ENCODE measurements at regions not wholly inside any gene's neighbourhood (a gene's known extent, or its start where the extent isn't known, plus 50 kb on each side); places are given as distances from the start of the nearest gene placed in this dataset.
A peak's percentile ranks its signal among the peaks of the same experiment; 100 is the strongest.

GRCh38 chr17:20920095-20920814, 122.6 kb downstream of the USP22 start:
- H3K36me3 ChIP-seq (ENCODE audit: insufficient read depth, low read length): no peaks in the 10 kb centered on the region
- no peak for DNase-seq (ENCODE audit: low read depth, low spot score)
- H3K9ac ChIP-seq (ENCODE audit: insufficient read length): peak overlapping the region; percentile 45
- H3K9me3 ChIP-seq (ENCODE audit: low read depth, low read length): no peaks in the 10 kb centered on the region
- peak overlapping the region; percentile 94 for H3K27ac ChIP-seq
- no peak for TF ChIP-seq EZH2 (IDR thresholded peaks at IDR 0.05)
- no peak for TF ChIP-seq POLR2AphosphoS5 (IDR thresholded peaks at IDR 0.05; ENCODE audit: borderline replicate concordance, low read depth, low read length)
- TF ChIP-seq FOXP2 (optimal IDR thresholded peaks at IDR 0.05; ENCODE audit: control extremely low read depth, extremely low read length, insufficient read depth): no peak
- H3K4me3 ChIP-seq: peak overlapping the region; percentile 58; the same call in 1 of the 2 replicates

GRCh38 chr17:20920815-20921199, 122.0 kb downstream of the USP22 start:
- H3K36me3 ChIP-seq (ENCODE audit: insufficient read depth, low read length): no peaks in the 10 kb centered on the region
- H3K4me3 ChIP-seq: peak overlapping the region; percentile 58
- TF ChIP-seq POLR2AphosphoS5 (IDR thresholded peaks at IDR 0.05; ENCODE audit: borderline replicate concordance, low read depth, low read length) (no peak), EZH2 (IDR thresholded peaks at IDR 0.05) (no peak), FOXP2 (optimal IDR thresholded peaks at IDR 0.05; ENCODE audit: control extremely low read depth, extremely low read length, insufficient read depth) (no peak)
- H3K27ac ChIP-seq: peak overlapping the region; percentile 94
- no peak for DNase-seq (ENCODE audit: low read depth, low spot score)
- H3K9me3 ChIP-seq (ENCODE audit: low read depth, low read length): no peaks in the 10 kb centered on the region
- H3K9ac ChIP-seq (ENCODE audit: insufficient read length): peak overlapping the region; percentile 37

- no peaks in the 10 kb centered on the region for H3K9me3 ChIP-seq (ENCODE audit: low read depth, low read length)
- TF ChIP-seq POLR2AphosphoS5 (IDR thresholded peaks at IDR 0.05; ENCODE audit: borderline replicate concordance, low read depth, low read length) (no peak), FOXP2 (optimal IDR thresholded peaks at IDR 0.05; ENCODE audit: control extremely low read depth, extremely low read length, insufficient read depth) (no peak), EZH2 (IDR thresholded peaks at IDR 0.05) (no peak)
- H3K9ac ChIP-seq (ENCODE audit: insufficient read length): no peak overlapping the region
- DNase-seq (ENCODE audit: low read depth, low spot score): no peak
- no peak overlapping the region for H3K27ac ChIP-seq
- H3K4me3 ChIP-seq: no peak overlapping the region
- no peaks in the 10 kb centered on the region for H3K36me3 ChIP-seq (ENCODE audit: insufficient read depth, low read length)
Observed at GRCh38 chr17:20922128-20922670, 120.6 kb downstream of the USP22 start.

GRCh38 chr17:20924306-20924705, 118.5 kb downstream of the USP22 start:
- H3K27ac ChIP-seq: no peak overlapping the region
- H3K4me3 ChIP-seq: no peak overlapping the region
- H3K9ac ChIP-seq (ENCODE audit: insufficient read length): no peak overlapping the region
- H3K9me3 ChIP-seq (ENCODE audit: low read depth, low read length): no peaks in the 10 kb centered on the region
- TF ChIP-seq POLR2AphosphoS5 (IDR thresholded peaks at IDR 0.05; ENCODE audit: borderline replicate concordance, low read depth, low read length) (no peak), EZH2 (IDR thresholded peaks at IDR 0.05) (no peak), FOXP2 (optimal IDR thresholded peaks at IDR 0.05; ENCODE audit: control extremely low read depth, extremely low read length, insufficient read depth) (no peak)
- DNase-seq (ENCODE audit: low read depth, low spot score): no peak
- H3K36me3 ChIP-seq (ENCODE audit: insufficient read depth, low read length): no peaks in the 10 kb centered on the region

DNA sequence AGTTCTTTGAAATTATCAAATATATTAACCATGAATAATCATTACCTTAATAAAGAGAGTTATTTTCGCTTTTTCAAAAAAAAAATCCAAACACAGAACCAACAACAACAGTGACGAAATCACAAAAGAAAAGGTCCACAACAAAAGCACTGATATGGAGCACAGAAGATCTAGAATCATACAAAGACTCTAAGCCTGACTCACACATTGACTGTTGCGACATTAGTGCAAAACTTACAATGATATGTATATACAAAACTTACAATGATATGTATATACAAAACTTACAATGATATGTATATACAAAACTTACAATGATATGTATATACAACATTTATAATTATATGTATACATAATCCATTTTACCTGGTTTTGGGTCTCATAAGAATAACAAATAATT, 117.7 kb downstream of the USP22 start:
- Histone ChIP-seq H3K36me3 (ENCODE audit: insufficient read depth, low read length) (no peaks in the 10 kb centered on the region), H3K4me3 (no peak overlapping the region), H3K9ac (ENCODE audit: insufficient read length) (no peak overlapping the region), H3K9me3 (ENCODE audit: low read depth, low read length) (no peaks in the 10 kb centered on the region), H3K27ac (no peak overlapping the region)
- TF ChIP-seq FOXP2 (optimal IDR thresholded peaks at IDR 0.05; ENCODE audit: control extremely low read depth, extremely low read length, insufficient read depth): no peak
- TF ChIP-seq EZH2 (IDR thresholded peaks at IDR 0.05): no peak
- no peak for TF ChIP-seq POLR2AphosphoS5 (IDR thresholded peaks at IDR 0.05; ENCODE audit: borderline replicate concordance, low read depth, low read length)
- DNase-seq (ENCODE audit: low read depth, low spot score): no peak

- no peak for TF ChIP-seq EZH2 (IDR thresholded peaks at IDR 0.05)
- TF ChIP-seq FOXP2 (optimal IDR thresholded peaks at IDR 0.05; ENCODE audit: control extremely low read depth, extremely low read length, insufficient read depth): no peak
- TF ChIP-seq POLR2AphosphoS5 (IDR thresholded peaks at IDR 0.05; ENCODE audit: borderline replicate concordance, low read depth, low read length): no peak
- Histone ChIP-seq H3K9ac (ENCODE audit: insufficient read length) (no peak overlapping the region), H3K36me3 (ENCODE audit: insufficient read depth, low read length) (no peaks in the 10 kb centered on the region), H3K4me3 (no peak overlapping the region), H3K27ac (no peak overlapping the region), H3K9me3 (ENCODE audit: low read depth, low read length) (no peaks in the 10 kb centered on the region)
- no peak for DNase-seq (ENCODE audit: low read depth, low spot score)
Observed at GRCh38 chr17:20925954-20926353, 116.9 kb downstream of the USP22 start.

DNA sequence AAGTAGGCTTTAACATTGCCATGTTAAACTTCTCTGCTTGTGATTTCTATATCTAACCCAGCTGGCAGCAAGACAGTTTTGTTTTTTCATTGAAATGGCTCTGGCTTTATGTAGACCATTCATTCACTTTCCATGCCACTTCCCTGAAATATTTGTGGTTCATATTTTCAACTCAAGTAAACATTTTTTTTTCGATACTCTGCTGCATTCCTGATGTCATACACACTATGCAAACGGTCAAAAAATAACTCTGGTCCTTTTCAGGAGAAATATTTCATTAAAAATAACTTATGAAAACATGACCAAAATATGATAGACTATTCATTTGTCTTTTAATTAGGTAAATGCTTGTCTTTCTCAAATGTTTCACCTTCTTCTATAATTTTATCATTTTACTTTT, 116.3 kb downstream of the USP22 start:
- no peak for DNase-seq (ENCODE audit: low read depth, low spot score)
- TF ChIP-seq EZH2 (IDR thresholded peaks at IDR 0.05) (no peak), POLR2AphosphoS5 (IDR thresholded peaks at IDR 0.05; ENCODE audit: borderline replicate concordance, low read depth, low read length) (no peak), FOXP2 (optimal IDR thresholded peaks at IDR 0.05; ENCODE audit: control extremely low read depth, extremely low read length, insufficient read depth) (no peak)

GRCh38 chr17:20927308-20927977, 115.4 kb downstream of the USP22 start:
- H3K9me3 ChIP-seq (ENCODE audit: low read depth, low read length): no peaks in the 10 kb centered on the region
- no peak overlapping the region for H3K4me3 ChIP-seq
- peak overlapping the region; percentile 7; the same call in 1 of the 2 replicates for H3K27ac ChIP-seq
- H3K36me3 ChIP-seq (ENCODE audit: insufficient read depth, low read length): no peaks in the 10 kb centered on the region
- H3K9ac ChIP-seq (ENCODE audit: insufficient read length): peak overlapping the region; percentile 42
- TF ChIP-seq POLR2AphosphoS5 (IDR thresholded peaks at IDR 0.05; ENCODE audit: borderline replicate concordance, low read depth, low read length) (no peak), FOXP2 (optimal IDR thresholded peaks at IDR 0.05; ENCODE audit: control extremely low read depth, extremely low read length, insufficient read depth) (no peak), EZH2 (IDR thresholded peaks at IDR 0.05) (no peak)
- DNase-seq (ENCODE audit: low read depth, low spot score): no peak

More for the DNA sequence above, 116.3 kb downstream of the USP22 start:
- H3K36me3 ChIP-seq (ENCODE audit: insufficient read depth, low read length): no peaks in the 10 kb centered on the region
- peak overlapping the region; percentile 7; the same call in 1 of the 2 replicates for H3K27ac ChIP-seq
- no peak overlapping the region for H3K4me3 ChIP-seq
- no peaks in the 10 kb centered on the region for H3K9me3 ChIP-seq (ENCODE audit: low read depth, low read length)
- H3K9ac ChIP-seq (ENCODE audit: insufficient read length): no peak overlapping the region

Measured in SK-N-MC (cell line).